Omental fat pad (tissue), 3 donors: ENCODE measurements at regions not wholly inside any gene's neighbourhood (a gene's known extent, or its start where the extent isn't known, plus 50 kb on each side); places are given as distances from the start of the nearest gene placed in this dataset.

Source experiments
- ATAC-seq: fragments of 150-250 bp; one replicate; pipeline ENCODE4 v1.9.1; 2016; ENCODE audit warnings: mild to moderate bottlenecking, moderate library complexity; ENCODE audit not compliant: low FRiP score
- DNase-seq: peaks from one replicate; pipeline ENCODE4 v3.0.0-alpha.2; 2019; ENCODE audit warnings: low spot score
- CTCF ChIP-seq, 3 donors: fragments of 450-650 bp; IDR thresholded peaks; one replicate each; pipeline ENCODE4 v1.5.1; 2016 to 2017; ENCODE audit warnings: antibody characterized with exemption in 3 of 3, mild to moderate bottlenecking in 3 of 3, moderate library complexity in 2 of 3

DNA sequence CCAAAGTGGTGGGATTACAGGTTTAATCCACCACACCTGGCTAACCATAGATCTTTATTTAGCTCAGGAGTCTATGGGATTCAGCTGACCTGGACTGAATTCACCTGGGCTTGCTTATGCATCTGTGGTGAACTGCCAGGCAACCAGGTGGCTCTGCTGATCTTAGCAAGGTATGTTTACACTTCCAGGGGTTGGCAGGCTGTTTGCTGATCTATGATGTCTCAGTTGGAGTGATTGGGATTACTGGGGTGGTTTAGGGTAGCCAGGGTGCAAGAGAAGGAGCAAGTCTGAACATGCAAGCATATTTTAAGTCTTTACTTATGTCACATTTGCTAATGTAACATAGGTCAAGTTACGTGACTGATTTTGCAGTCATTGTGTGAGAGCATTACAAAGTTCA, 63.6 kb upstream of the JAK2 start:
- DNase-seq (no peak), ATAC-seq (no peak)
- TF ChIP-seq CTCF (IDR thresholded peaks at IDR 0.05) = no peak

DNA sequence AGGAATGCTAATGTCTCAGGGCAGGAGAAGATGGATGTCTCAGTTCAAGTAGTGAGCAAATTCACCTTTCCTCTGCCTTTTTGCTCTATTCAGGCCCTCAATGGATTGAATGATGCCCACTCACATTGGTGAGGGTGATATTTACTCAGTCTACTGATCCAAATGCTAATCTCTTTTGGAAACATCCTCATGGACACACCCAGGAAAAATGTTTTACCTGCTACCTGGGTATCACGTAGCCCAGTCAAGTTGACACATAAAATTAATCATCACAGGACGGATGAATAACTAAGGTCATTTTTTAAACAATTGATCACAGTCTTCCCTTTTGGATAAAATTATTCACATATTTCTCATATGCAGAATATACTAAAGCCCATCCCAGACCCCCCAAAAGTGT, 63.0 kb upstream of the JAK2 start:
- ATAC-seq (no peak), DNase-seq (no peak)
- TF ChIP-seq CTCF (IDR thresholded peaks at IDR 0.05) = no peak

DNA sequence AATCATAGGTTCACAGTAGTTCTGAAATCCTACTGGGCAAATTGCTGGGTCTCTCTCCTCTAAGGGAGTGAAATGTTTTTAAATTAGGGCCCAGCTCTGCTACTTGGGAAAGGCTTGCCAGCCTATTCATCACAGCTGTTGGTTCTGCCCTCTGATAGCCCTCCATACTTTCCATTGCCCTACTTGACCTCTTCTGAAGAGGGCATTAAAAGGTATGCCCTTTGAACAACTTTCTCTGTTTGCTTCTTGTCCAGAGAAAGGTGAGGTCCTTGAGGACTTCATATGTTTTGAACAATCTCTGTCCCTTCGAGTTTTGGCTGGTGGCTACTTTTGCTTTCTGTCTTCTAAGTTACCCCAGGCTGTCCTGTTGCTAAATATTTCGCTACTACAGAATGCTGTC, 62.3 kb upstream of the JAK2 start:
- DNase-seq = no peak
- TF ChIP-seq CTCF (IDR thresholded peaks at IDR 0.05) = no peak
- no peak for ATAC-seq

GRCh38 chr9:4923141-4923540, 61.9 kb upstream of the JAK2 start:
- TF ChIP-seq CTCF (IDR thresholded peaks at IDR 0.05) = no peak
- DNase-seq (no peak), ATAC-seq (no peak)

GRCh38 chr9:4923580-4924544, 61.2 kb upstream of the JAK2 start:
- DNase-seq = no peak
- TF ChIP-seq CTCF (IDR thresholded peaks at IDR 0.05) = no peak
- ATAC-seq = no peak

- DNase-seq = no peak
- TF ChIP-seq CTCF (IDR thresholded peaks at IDR 0.05) = no peak
- ATAC-seq = no peak
These were observed 58.8 kb upstream of the JAK2 start for GRCh38 chr9:4926239-4926638.

- DNase-seq (no peak), ATAC-seq (no peak)
- no peak for TF ChIP-seq CTCF (IDR thresholded peaks at IDR 0.05)
These were observed 58.0 kb upstream of the JAK2 start for GRCh38 chr9:4927043-4927471.
